WTC11 (cell line): ENCODE measurements at regions not wholly inside any gene's neighbourhood (a gene's known extent, or its start where the extent isn't known, plus 50 kb on each side); places are given as distances from the start of the nearest gene placed in this dataset.

Source experiments
- ATAC-seq: fragments of 200-7000 bp; cut with Tn5 transposase; 2 replicates; pipeline ENCODE4 v1.10.0; 2021; ENCODE audit warnings: mild to moderate bottlenecking, moderate library complexity
- CTCF ChIA-PET: fragments of 300-600 bp; sonication (Branson Sonifier 250); formaldehyde crosslinking; loops from one replicate; lab custom pipeline; 2021; ENCODE audit warnings: antibody characterized with exemption; lab: Charles Lee
- POLR2A ChIA-PET: fragments of 350-600 bp; sonication (Branson Sonifier 250); formaldehyde crosslinking; loops from one replicate; lab custom pipeline; 2021; ENCODE audit warnings: antibody characterized with exemption; lab: Charles Lee
- DNase-seq: peaks from one replicate; pipeline ENCODE4 v3.0.0; 2021; ENCODE audit warnings: low spot score
- H3K27ac Mint-ChIP-seq: 2 replicates; pipeline ENCODE4 v1.8.0; 2021; ENCODE audit warnings: mixed read lengths
- H3K27me3 Mint-ChIP-seq: 2 replicates; pipeline ENCODE4 v1.8.0; 2021; ENCODE audit warnings: low read depth, mild to moderate bottlenecking, moderate library complexity, mixed read lengths
- H3K36me3 Mint-ChIP-seq: 2 replicates; pipeline ENCODE4 v1.8.0; 2021; ENCODE audit warnings: mixed read lengths
- H3K4me1 Mint-ChIP-seq: 2 replicates; pipeline ENCODE4 v1.8.0; 2022; ENCODE audit warnings: mixed read lengths
- H3K4me3 Mint-ChIP-seq: 2 replicates; pipeline ENCODE4 v1.8.0; 2021; ENCODE audit warnings: mild to moderate bottlenecking, moderate library complexity, mixed read lengths
- H3K9me3 Mint-ChIP-seq: 2 replicates; pipeline ENCODE4 v1.8.0; 2021; ENCODE audit warnings: mixed read lengths
- AFF4 ChIP-seq: sonication (generic); formaldehyde crosslinking; IDR thresholded peaks from 2 replicates; pipeline ENCODE4 v1.8.1; 2023; ENCODE audit warnings: mild to moderate bottlenecking, missing genetic modification reagents, borderline replicate concordance
- AR ChIP-seq: fragments of 250-450 bp; sonication (Bioruptor Pico); IDR thresholded peaks from 2 replicates; pipeline ENCODE4 v1.9.0; 2021; ENCODE audit warnings: mild to moderate bottlenecking
- ATF3 ChIP-seq: sonication (generic); formaldehyde crosslinking; conservative IDR thresholded peaks from 2 replicates; pipeline ENCODE4 v1.8.1; 2022; ENCODE audit warnings: mild to moderate bottlenecking, missing genetic modification reagents
- CREM ChIP-seq: sonication (generic); formaldehyde crosslinking; IDR thresholded peaks from 2 replicates; pipeline ENCODE4 v1.8.1; 2022; ENCODE audit warnings: mild to moderate bottlenecking, missing genetic modification reagents, moderate library complexity
- GRHL2 ChIP-seq: fragments of 250-450 bp; sonication (Bioruptor Pico); IDR thresholded peaks from 2 replicates; pipeline ENCODE4 v1.8.0; 2022; ENCODE audit warnings: mild to moderate bottlenecking, moderate library complexity; ENCODE audit not compliant: insufficient replicate concordance, severe bottlenecking
- IRF2 ChIP-seq: sonication (generic); formaldehyde crosslinking; IDR thresholded peaks from 2 replicates; pipeline ENCODE4 v1.8.0; 2022; ENCODE audit warnings: low read depth, missing genetic modification reagents, borderline replicate concordance
- JUN ChIP-seq: sonication (generic); formaldehyde crosslinking; IDR thresholded peaks from 2 replicates; pipeline ENCODE4 v1.8.0; 2023; ENCODE audit warnings: mild to moderate bottlenecking, missing genetic modification reagents
- MXD4 ChIP-seq: fragments of 250-450 bp; sonication (Bioruptor Pico); IDR thresholded peaks from 2 replicates; pipeline ENCODE4 v1.8.0; 2021; ENCODE audit warnings: mild to moderate bottlenecking, moderate library complexity, borderline replicate concordance
- NR3C1 ChIP-seq: sonication (generic); formaldehyde crosslinking; conservative IDR thresholded peaks from 2 replicates; pipeline ENCODE4 v1.8.1; 2023; ENCODE audit warnings: low read depth, mild to moderate bottlenecking, missing genetic modification reagents
- OVOL2 ChIP-seq: fragments of 250-450 bp; sonication (Bioruptor Pico); IDR thresholded peaks from 2 replicates; pipeline ENCODE4 v1.9.0; 2021; ENCODE audit warnings: mild to moderate bottlenecking, borderline replicate concordance
- SMAD4 ChIP-seq: sonication (generic); formaldehyde crosslinking; IDR thresholded peaks from 2 replicates; pipeline ENCODE4 v1.8.0; 2022; ENCODE audit warnings: mild to moderate bottlenecking, missing genetic modification reagents
- STAT6 ChIP-seq: sonication (generic); formaldehyde crosslinking; conservative IDR thresholded peaks from 2 replicates; pipeline ENCODE4 v1.8.1; 2023; ENCODE audit warnings: mild to moderate bottlenecking, low read depth, missing genetic modification reagents, moderate library complexity
- ZNF263 ChIP-seq: sonication (generic); formaldehyde crosslinking; IDR thresholded peaks from 2 replicates; pipeline ENCODE4 v1.8.1; 2022; ENCODE audit warnings: low read depth, mild to moderate bottlenecking, moderate library complexity, missing genetic modification reagents
- ZNF532 ChIP-seq: fragments of 250-450 bp; sonication (Bioruptor Pico); IDR thresholded peaks from 2 replicates; pipeline ENCODE4 v1.9.0; 2021; ENCODE audit warnings: mild to moderate bottlenecking, borderline replicate concordance
- ZNF671 ChIP-seq: fragments of 250-450 bp; sonication (Bioruptor Pico); IDR thresholded peaks from 2 replicates; pipeline ENCODE4 v1.8.0; 2021; ENCODE audit warnings: mild to moderate bottlenecking

GRCh38 chr7:42347616-42348015 lies 110.6 kb upstream of the GLI3 start:
- H3K27ac Mint-ChIP-seq, result no peak overlapping the region
- CTCF ChIA-PET, result interaction anchor here (3.2 kb wide), 1 partner anchor 407 kb away, joined by 9 read pairs; no protein-coding TSS in a partner anchor
- TF ChIP-seq MXD4 (no peak), ZNF532 (CRISPR knock-in tag) (no peak), JUN (CRISPR knock-in tag) (no peak), IRF2 (CRISPR knock-in tag) (no peak), AR (CRISPR knock-in tag) (no peak), ZNF263 (no peak), CREM (CRISPR knock-in tag) (no peak), NR3C1 (CRISPR knock-in tag) (no peak), SMAD4 (no peak), STAT6 (CRISPR knock-in tag) (no peak), OVOL2 (CRISPR knock-in tag) (no peak), AFF4 (CRISPR knock-in tag) (no peak), ATF3 (CRISPR knock-in tag) (no peak), GRHL2 (CRISPR knock-in tag) (no peak), ZNF671 (CRISPR knock-in tag) (no peak)
- TF ChIP-seq, all 79 proteins: peak for 0
- H3K4me3 Mint-ChIP-seq, result no peak overlapping the region
- ATAC-seq (peak; percentile 53), DNase-seq (no peak)
- no peaks in the 10 kb centered on the region for H3K27me3 Mint-ChIP-seq
- peaks cover 33% of the 10 kb centered on the region for H3K4me1 Mint-ChIP-seq
- H3K9me3 Mint-ChIP-seq, result no peaks in the 10 kb centered on the region
- POLR2A ChIA-PET, result no interaction called here
- no peaks in the 10 kb centered on the region for H3K36me3 Mint-ChIP-seq
